Kidney (tissue), 13 donors: ENCODE measurements at regions not wholly inside any gene's neighbourhood (a gene's known extent, or its start where the extent isn't known, plus 50 kb on each side); places are given as distances from the start of the nearest gene placed in this dataset.

Experiments
- DNase-seq, 5 donors: peaks; one replicate each; pipeline ENCODE4 v3.0.0-alpha.2; 2013 to 2020
- FAIRE-seq: peaks from 2 replicates; lab custom pipeline; 2012; peaks lifted over from hg19 to GRCh38; lab: Jason Lieb, UNC
- H3K27ac ChIP-seq, 2 donors: one replicate each; pipeline ENCODE4 v1.7.0; 2013; ENCODE audit warnings: low read depth in 2 of 2, low read length in 2 of 2, inconsistent platforms in 1 of 2
- H3K27me3 ChIP-seq: one replicate; pipeline ENCODE4 v1.7.1; 2013; ENCODE audit warnings: low read length, inconsistent platforms; ENCODE audit not compliant: control insufficient read depth, insufficient read depth
- H3K36me3 ChIP-seq, 3 donors: one replicate each; pipeline versions ENCODE4 v1.7.0 to v1.7.1; 2013; ENCODE audit warnings: low read length in 3 of 3, control low read depth in 1 of 3, inconsistent platforms in 1 of 3; ENCODE audit not compliant: insufficient read depth in 3 of 3, control insufficient read depth in 2 of 3
- H3K4me1 ChIP-seq, 3 donors: one replicate each; pipeline versions ENCODE4 v1.7.0 to v1.7.1; 2013; ENCODE audit warnings: low read length in 3 of 3, inconsistent platforms in 1 of 3, low read depth in 1 of 3; ENCODE audit not compliant: control insufficient read depth in 2 of 3, insufficient read depth in 2 of 3
- H3K4me3 ChIP-seq, 3 donors: one replicate each; pipeline versions ENCODE4 v1.7.0 to v1.8.1; 2013; ENCODE audit warnings: low read length in 3 of 3, control low read depth in 1 of 3, inconsistent platforms in 1 of 3
- H3K9ac ChIP-seq, 3 donors: one replicate each; pipeline versions ENCODE4 v1.7.0 to v1.7.1; 2013; ENCODE audit warnings: low read length in 3 of 3, control low read depth in 1 of 3, inconsistent platforms in 1 of 3
- H3K9me3 ChIP-seq, 3 donors: one replicate each; pipeline versions ENCODE4 v1.7.0 to v1.7.1; 2013; ENCODE audit warnings: low read length in 3 of 3, control low read depth in 1 of 3, inconsistent platforms in 1 of 3; ENCODE audit not compliant: control insufficient read depth in 2 of 3, insufficient read depth in 1 of 3
- CTCF ChIP-seq: IDR thresholded peaks from 3 replicates; pipeline ENCODE4 v1.5.1; 2012; ENCODE audit warnings: mild to moderate bottlenecking, moderate library complexity, borderline replicate concordance; ENCODE audit not compliant: insufficient read depth; ENCODE audit errors: extremely low read depth
- intact Hi-C: fragments of 100-400 bp; cut with DNase I; formaldehyde crosslinking; loops from one replicate; pipeline ENCODE4 v1.11.1; 2022
- donor health status: control.
- donor health status: control.
- donor health status: control.
- donor health status: control.
- donor health status: control.
- donor health status: DM: yes; HTN: yes; CAD: no.
- donor health status: Normal renal cell carcinoma (clear cell type).

GRCh38 chr20:12512755-12513154 is 496.0 kb upstream of the SPTLC3 start:
- Histone ChIP-seq H3K27me3 (no peaks in the 10 kb centered on the region), H3K4me1 (no peaks in the 10 kb centered on the region), H3K27ac (no peak overlapping the region), H3K4me3 (no peak overlapping the region), H3K9ac (no peak overlapping the region), H3K9me3 (no peaks in the 10 kb centered on the region), H3K36me3 (no peaks in the 10 kb centered on the region)
- TF ChIP-seq CTCF, result no peak
- no peak for FAIRE-seq
- intact Hi-C loops, result no loop called here
- DNase-seq, result no peak

- DNase-seq, result no peak
- Histone ChIP-seq H3K4me3 (no peak overlapping the region), H3K9ac (no peak overlapping the region), H3K36me3 (no peaks in the 10 kb centered on the region), H3K27me3 (no peaks in the 10 kb centered on the region), H3K27ac (no peak overlapping the region), H3K4me1 (no peaks in the 10 kb centered on the region), H3K9me3 (no peaks in the 10 kb centered on the region)
- no peak for TF ChIP-seq CTCF
- no peak for FAIRE-seq
- intact Hi-C loops, result no loop called here
Observed at GRCh38 chr20:12528104-12528503, 480.7 kb upstream of the SPTLC3 start.

GRCh38 chr20:12528591-12529041 is 480.2 kb upstream of the SPTLC3 start:
- intact Hi-C loops, result no loop called here
- H3K27me3 ChIP-seq, result no peaks in the 10 kb centered on the region
- no peaks in the 10 kb centered on the region for H3K9me3 ChIP-seq
- no peak for TF ChIP-seq CTCF
- H3K27ac ChIP-seq, result no peak overlapping the region
- H3K4me1 ChIP-seq, result no peaks in the 10 kb centered on the region
- DNase-seq (peak in 2 of 5 donors; percentile 9 to 11), FAIRE-seq (no peak)
- H3K4me3 ChIP-seq, result no peak overlapping the region
- H3K9ac ChIP-seq, result no peak overlapping the region
- H3K36me3 ChIP-seq, result no peaks in the 10 kb centered on the region

GRCh38 chr20:12531626-12532025 is 477.1 kb upstream of the SPTLC3 start:
- intact Hi-C loops, result no loop called here
- no peak overlapping the region for H3K27ac ChIP-seq

More at GRCh38 chr20:12531626-12532025, 477.1 kb upstream of the SPTLC3 start:
- no peaks in the 10 kb centered on the region for H3K36me3 ChIP-seq
- H3K9ac ChIP-seq, result no peak overlapping the region
- TF ChIP-seq CTCF, result no peak
- peaks cover 0 to 5% (median 0%) of the 10 kb centered on the region in 3 donors for H3K9me3 ChIP-seq
- no peaks in the 10 kb centered on the region for H3K27me3 ChIP-seq
- H3K4me3 ChIP-seq, result no peak overlapping the region
- FAIRE-seq (no peak), DNase-seq (no peak)
- H3K4me1 ChIP-seq, result no peaks in the 10 kb centered on the region
